ENCODE measurements at regions not wholly inside any gene's neighbourhood (a gene's known extent, or its start where the extent isn't known, plus 50 kb on each side); places are given as distances from the start of the nearest gene placed in this dataset.

- TF ChIP-seq CTCF (optimal IDR thresholded peaks at IDR 0.05 in 1 of 3, IDR thresholded peaks at IDR 0.05 in 1 of 3, conservative IDR thresholded peaks at IDR 0.05 in 1 of 3; ENCODE audit: extremely low read depth in 1 of 3, insufficient read depth in 2 of 3, low read length in 3 of 3) = no peak
- TF ChIP-seq EZH2 (IDR thresholded peaks at IDR 0.05; ENCODE audit: low read length) = no peak
Observed at GRCh38 chrX:46260499-46260898, 284.7 kb downstream of the ZNF674 start.
